Spleen (tissue), 11 donors: ENCODE measurements at regions not wholly inside any gene's neighbourhood (a gene's known extent, or its start where the extent isn't known, plus 50 kb on each side); places are given as distances from the start of the nearest gene placed in this dataset.

Experiments
- DNase-seq: peaks from one replicate; pipeline ENCODE4 v3.0.0-alpha.2; 2020
- H3K27ac ChIP-seq, 8 donors: fragments of 200-600 bp; sonication (generic) in 7 of 8; 1 replicate in 4 of 8; 2 replicates in 4 of 8; pipeline versions ENCODE4 v1.5.0 to v1.8.0; 2016 to 2021; ENCODE audit warnings: inconsistent platforms in 4 of 8, mild to moderate bottlenecking in 4 of 8, moderate library complexity in 1 of 8
- H3K27me3 ChIP-seq, 7 donors: fragments of 200-600 bp; sonication (generic) in 6 of 7; replicated peaks in 1 of 7; 1 replicate in 4 of 7; 2 replicates in 3 of 7; pipeline versions ENCODE4 v1.5.0 to v1.8.0; 2016 to 2021; ENCODE audit warnings: inconsistent platforms in 3 of 7, mild to moderate bottlenecking in 1 of 7
- H3K36me3 ChIP-seq, 6 donors: fragments of 200-600 bp; sonication (generic) in 5 of 6; 1 replicate in 4 of 6; 2 replicates in 2 of 6; pipeline versions ENCODE4 v1.5.0 to v1.8.0; 2016 to 2021; ENCODE audit warnings: inconsistent platforms in 2 of 6
- H3K4me1 ChIP-seq, 6 donors: fragments of 200-600 bp; sonication (generic) in 5 of 6; 1 replicate in 3 of 6; 2 replicates in 3 of 6; pipeline versions ENCODE4 v1.5.0 to v1.8.0; 2016 to 2021; ENCODE audit warnings: inconsistent platforms in 3 of 6
- H3K4me3 ChIP-seq, 8 donors: fragments of 200-600 bp; sonication (generic) in 7 of 8; 1 replicate in 4 of 8; 2 replicates in 4 of 8; pipeline versions ENCODE4 v1.5.0 to v1.8.0; 2016 to 2021; ENCODE audit warnings: inconsistent platforms in 4 of 8, mild to moderate bottlenecking in 4 of 8, moderate library complexity in 2 of 8
- H3K9me3 ChIP-seq, 8 donors: fragments of 200-600 bp; sonication (generic) in 7 of 8; 1 replicate in 4 of 8; 2 replicates in 4 of 8; pipeline versions ENCODE4 v1.5.0 to v1.8.0; 2016 to 2021; ENCODE audit warnings: inconsistent platforms in 4 of 8
- POLR2A ChIP-seq, 3 donors: fragments of 450-650 bp; IDR thresholded peaks; one replicate each; pipeline ENCODE4 v1.5.1; 2017; ENCODE audit warnings: antibody characterized with exemption in 3 of 3, mild to moderate bottlenecking in 1 of 3
- POLR2AphosphoS5 ChIP-seq, 3 donors: sonication (generic); formaldehyde crosslinking; IDR thresholded peaks; one replicate each; pipeline ENCODE4 v1.5.1; 2017; ENCODE audit warnings: antibody characterized with exemption in 3 of 3
- WGBS, 5 donors: extraction: QIAGEN DNeasy Blood & Tissue Kit in 3 of 5; methylation state at CpG; one replicate each; pipeline versions ENCODE4 v1.1.5 to v1.1.7; 2013 to 2018; 5-methylcytosine and 5-hydroxymethylcytosine counted together
- intact Hi-C: fragments of 100-400 bp; cut with DNase I; formaldehyde crosslinking; loops from one replicate; pipeline ENCODE4 v1.15.0; 2023; ENCODE audit warnings: low total_unique reads
- TF ChIP-seq, protein P1 (sequence below), 11 experiments: fragments of 200-600 bp in 7 of 11; fragments of 450-650 bp in 4 of 11; sonication (generic) in 4 of 11; IDR thresholded peaks in 8 of 11; conservative IDR thresholded peaks in 3 of 11; 1 replicate in 7 of 11; 2 replicates in 4 of 11; pipeline versions ENCODE4 v1.4.0 to v1.8.0; 2016 to 2021; ENCODE audit warnings: antibody characterized with exemption in 11 of 11, inconsistent platforms in 4 of 11, mild to moderate bottlenecking in 1 of 11
- donor health status: healthy with polysubstance abuse.
- donor health status: DM: no; HTN: no; CAD: no; lungs with moderate emphysema.
- donor health status: DM: no; HTN: no; CAD: no.
- donor health status: Bipolar disorder and iron deficiency.
- donor health status: healthy.
- donor health status: DM: no; HTN: no; CAD: no.
- donor health status: DM: yes; HTN: yes; CAD: no.

DNA sequence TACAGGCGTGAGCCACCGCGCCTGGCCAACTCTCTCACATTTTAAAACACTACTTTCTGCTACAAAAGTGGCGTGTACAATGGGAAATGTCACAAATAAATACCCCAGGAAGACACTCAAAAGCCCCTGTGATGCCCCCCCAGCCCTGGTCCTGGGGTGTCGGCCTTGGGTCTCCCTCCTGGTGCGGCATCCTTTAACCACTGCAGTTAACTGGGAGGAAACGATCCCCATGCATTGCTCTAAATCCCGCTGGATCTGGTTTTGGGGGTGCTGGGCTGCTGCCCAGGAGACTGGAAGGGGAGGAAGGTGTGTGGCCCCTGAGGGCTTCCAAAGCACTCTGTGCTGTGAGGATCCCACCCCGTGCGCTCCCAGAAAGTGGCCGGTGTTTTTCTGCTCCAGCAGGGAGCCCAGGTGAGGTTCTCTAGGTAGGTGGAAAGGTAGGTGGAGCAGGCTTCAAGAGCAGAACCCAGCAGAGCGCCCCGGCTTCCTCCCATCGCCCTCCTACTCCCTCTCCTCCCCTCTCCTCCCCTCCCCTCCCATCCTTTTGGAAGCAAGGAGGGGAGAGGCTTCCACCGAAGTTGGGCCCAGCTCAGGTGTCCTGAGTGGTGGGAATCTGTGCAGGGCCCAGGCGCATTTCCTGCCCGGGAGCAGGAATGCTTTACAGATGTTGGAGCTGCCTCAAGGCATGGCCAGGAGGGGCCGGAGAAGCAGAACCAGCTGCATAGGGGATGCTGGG is 363.3 kb downstream of the SEC14L1 start:
- H3K27me3 ChIP-seq, result no peaks in the 10 kb centered on the region
- no peaks in the 10 kb centered on the region for H3K4me1 ChIP-seq
- no peak for TF ChIP-seq POLR2AphosphoS5 (IDR thresholded peaks at IDR 0.05)
- TF ChIP-seq POLR2A (IDR thresholded peaks at IDR 0.05), result no peak
- TF ChIP-seq, protein P1, sequence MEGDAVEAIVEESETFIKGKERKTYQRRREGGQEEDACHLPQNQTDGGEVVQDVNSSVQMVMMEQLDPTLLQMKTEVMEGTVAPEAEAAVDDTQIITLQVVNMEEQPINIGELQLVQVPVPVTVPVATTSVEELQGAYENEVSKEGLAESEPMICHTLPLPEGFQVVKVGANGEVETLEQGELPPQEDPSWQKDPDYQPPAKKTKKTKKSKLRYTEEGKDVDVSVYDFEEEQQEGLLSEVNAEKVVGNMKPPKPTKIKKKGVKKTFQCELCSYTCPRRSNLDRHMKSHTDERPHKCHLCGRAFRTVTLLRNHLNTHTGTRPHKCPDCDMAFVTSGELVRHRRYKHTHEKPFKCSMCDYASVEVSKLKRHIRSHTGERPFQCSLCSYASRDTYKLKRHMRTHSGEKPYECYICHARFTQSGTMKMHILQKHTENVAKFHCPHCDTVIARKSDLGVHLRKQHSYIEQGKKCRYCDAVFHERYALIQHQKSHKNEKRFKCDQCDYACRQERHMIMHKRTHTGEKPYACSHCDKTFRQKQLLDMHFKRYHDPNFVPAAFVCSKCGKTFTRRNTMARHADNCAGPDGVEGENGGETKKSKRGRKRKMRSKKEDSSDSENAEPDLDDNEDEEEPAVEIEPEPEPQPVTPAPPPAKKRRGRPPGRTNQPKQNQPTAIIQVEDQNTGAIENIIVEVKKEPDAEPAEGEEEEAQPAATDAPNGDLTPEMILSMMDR (IDR thresholded peaks at IDR 0.05 in 8 of 11, conservative IDR thresholded peaks at IDR 0.05 in 3 of 11), result no peak
- no peak overlapping the region for H3K27ac ChIP-seq
- H3K36me3 ChIP-seq, result peaks cover 0 to 35% (median 24%) of the 10 kb centered on the region in 6 donors
- no peak overlapping the region for H3K4me3 ChIP-seq
- no peaks in the 10 kb centered on the region for H3K9me3 ChIP-seq
- peak; percentile 67 for DNase-seq
- intact Hi-C loops, result no loop called here
- 85 to 92% (median 87%) methylated on average over 17 to 18 of the region's 18 CpGs for WGBS, 5 donors

DNA sequence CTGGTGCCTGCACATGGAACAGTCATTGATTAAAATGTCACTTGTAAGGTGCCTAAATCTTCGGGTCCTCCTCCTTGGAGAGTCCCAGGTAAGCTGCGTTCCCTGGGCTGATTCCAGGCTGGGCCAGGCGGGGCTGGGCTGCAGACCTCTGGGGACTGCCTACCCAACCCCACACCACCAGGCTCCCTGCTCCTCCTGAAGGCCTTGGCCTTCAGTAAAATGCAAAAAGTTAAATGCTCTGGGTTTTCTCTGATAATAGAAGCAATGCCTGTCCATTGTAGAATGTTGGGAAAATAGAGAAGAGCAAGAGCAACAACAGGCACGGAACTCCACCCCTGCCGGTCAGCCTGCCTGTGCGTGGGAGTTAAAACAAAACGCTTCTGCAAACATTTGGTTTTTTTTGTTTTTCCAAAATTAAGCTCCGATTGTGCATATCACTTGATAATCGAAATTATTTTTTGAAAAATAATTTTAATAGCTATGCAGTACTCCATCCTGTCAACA is 363.9 kb downstream of the SEC14L1 start:
- intact Hi-C loops, result no loop called here
- TF ChIP-seq, protein P1 (IDR thresholded peaks at IDR 0.05 in 8 of 11, conservative IDR thresholded peaks at IDR 0.05 in 3 of 11), result no peak
- H3K36me3 ChIP-seq, result peaks cover 0 to 29% (median 18%) of the 10 kb centered on the region in 6 donors
- 79 to 93% (median 89%) methylated on average over 8 to 9 of the region's 9 CpGs for WGBS, 5 donors
- H3K4me1 ChIP-seq, result no peaks in the 10 kb centered on the region
- H3K27me3 ChIP-seq, result no peaks in the 10 kb centered on the region
- H3K4me3 ChIP-seq, result no peak overlapping the region
- H3K9me3 ChIP-seq, result no peaks in the 10 kb centered on the region
- no peak overlapping the region for H3K27ac ChIP-seq
- DNase-seq, result no peak

DNA sequence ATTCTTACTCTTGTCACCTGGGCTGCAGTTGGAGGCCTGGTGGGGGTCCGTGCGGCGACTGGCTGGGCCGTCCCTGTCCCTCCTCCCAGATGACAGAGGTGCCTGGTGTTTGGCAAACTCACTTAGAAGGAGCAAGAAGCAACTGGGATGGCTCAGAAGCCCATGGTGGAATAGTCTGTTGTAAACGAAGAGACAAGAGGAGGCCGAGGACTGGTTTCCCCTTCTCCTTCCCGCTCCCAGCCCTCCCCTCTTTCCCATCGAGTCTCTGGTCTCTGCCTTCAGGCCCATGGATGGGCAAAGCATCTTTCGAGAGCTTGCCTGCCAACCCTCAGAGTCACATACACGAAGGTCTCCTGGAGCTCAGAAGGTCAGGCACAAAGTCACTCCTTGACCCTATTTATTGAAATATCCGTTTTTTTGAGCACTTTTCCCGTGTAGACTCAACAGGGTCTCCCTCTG is 364.4 kb downstream of the SEC14L1 start:
- H3K27ac ChIP-seq, result no peak overlapping the region
- H3K4me1 ChIP-seq, result no peaks in the 10 kb centered on the region
- H3K36me3 ChIP-seq, result peaks cover 0 to 24% (median 13%) of the 10 kb centered on the region in 6 donors
- 84 to 93% (median 91%) methylated on average over 12 of the region's 12 CpGs for WGBS, 5 donors
- no peaks in the 10 kb centered on the region for H3K27me3 ChIP-seq
- H3K9me3 ChIP-seq, result peaks cover 0 to 3% (median 0%) of the 10 kb centered on the region in 8 donors
- intact Hi-C loops, result no loop called here
- peak; percentile 27 for DNase-seq
- H3K4me3 ChIP-seq, result no peak overlapping the region
- TF ChIP-seq, protein P1 (IDR thresholded peaks at IDR 0.05 in 8 of 11, conservative IDR thresholded peaks at IDR 0.05 in 3 of 11), result no peak
- no peak for TF ChIP-seq POLR2A (IDR thresholded peaks at IDR 0.05)
- TF ChIP-seq POLR2AphosphoS5 (IDR thresholded peaks at IDR 0.05), result no peak

DNA sequence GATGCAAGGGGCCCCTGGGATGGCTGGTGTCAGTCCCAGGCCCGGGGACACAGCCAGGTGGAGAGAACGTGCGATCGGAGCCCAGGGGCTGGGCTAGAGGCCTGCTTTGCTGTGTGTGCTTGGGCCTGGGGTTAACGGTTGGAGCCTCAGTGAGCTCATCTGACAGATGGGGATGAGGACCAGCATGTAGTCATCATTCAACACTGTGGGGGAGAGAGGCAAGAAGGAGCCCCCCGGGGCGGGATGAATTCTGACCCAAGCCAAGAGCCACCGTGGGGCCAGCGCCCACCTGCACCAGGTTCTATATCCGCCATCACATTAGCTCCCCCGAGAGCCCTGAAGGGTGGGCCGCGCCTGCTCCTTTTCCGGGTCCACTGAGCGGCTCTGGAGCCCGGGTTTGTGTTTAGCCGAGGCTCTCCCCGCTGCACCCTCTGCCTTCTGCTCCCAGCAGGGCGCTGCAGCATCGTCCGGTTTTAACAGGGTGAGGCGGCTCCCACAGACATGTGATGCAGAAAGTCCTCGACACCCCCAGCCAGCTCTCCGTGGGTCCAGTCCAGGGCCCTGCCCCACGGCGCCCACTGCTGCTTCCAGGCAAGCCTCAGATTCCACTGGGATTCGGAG is 365.7 kb downstream of the SEC14L1 start:
- DNase-seq, result peak; percentile 54
- intact Hi-C loops, result no loop called here
- H3K27ac ChIP-seq, result no peak overlapping the region
- no peaks in the 10 kb centered on the region for H3K27me3 ChIP-seq
- no peak for TF ChIP-seq POLR2A (IDR thresholded peaks at IDR 0.05)
- H3K36me3 ChIP-seq, result peaks cover 0 to 11% (median 4%) of the 10 kb centered on the region in 6 donors
- no peak overlapping the region for H3K4me3 ChIP-seq
- peaks cover 0 to 16% (median 11%) of the 10 kb centered on the region in 8 donors for H3K9me3 ChIP-seq
- H3K4me1 ChIP-seq, result no peaks in the 10 kb centered on the region
- WGBS, 5 donors, result 88 to 92% (median 90%) methylated on average over 19 to 27 of the region's 27 CpGs
